GF-D8 (cell line): ENCODE measurements at regions not wholly inside any gene's neighbourhood (a gene's known extent, or its start where the extent isn't known, plus 50 kb on each side); places are given as distances from the start of the nearest gene placed in this dataset.

Source experiments
- DNase-seq: peaks from one replicate; lab custom pipeline; 2025; lab: John Stamatoyannopoulos, UW

DNA sequence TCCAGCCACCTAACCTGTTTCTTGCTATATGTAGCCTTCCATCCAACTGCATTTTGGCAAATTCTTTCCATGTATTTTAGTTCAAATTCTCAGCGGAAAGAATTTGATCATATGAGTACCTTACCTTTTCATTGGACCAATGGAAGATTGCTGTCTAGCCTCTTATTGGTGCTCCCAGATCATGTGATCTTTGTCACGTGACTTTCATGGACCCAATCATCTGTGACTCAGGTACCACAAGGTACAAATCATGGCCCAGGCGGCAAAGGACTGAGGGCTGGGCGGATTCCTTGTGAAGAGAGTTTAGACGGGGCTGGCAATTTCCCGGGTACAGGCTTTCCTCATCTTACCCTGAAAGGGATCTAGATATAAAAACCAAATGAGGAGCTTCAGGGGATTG is 85.9 kb upstream of the TBX20 start:
- DNase-seq = no peak

DNA sequence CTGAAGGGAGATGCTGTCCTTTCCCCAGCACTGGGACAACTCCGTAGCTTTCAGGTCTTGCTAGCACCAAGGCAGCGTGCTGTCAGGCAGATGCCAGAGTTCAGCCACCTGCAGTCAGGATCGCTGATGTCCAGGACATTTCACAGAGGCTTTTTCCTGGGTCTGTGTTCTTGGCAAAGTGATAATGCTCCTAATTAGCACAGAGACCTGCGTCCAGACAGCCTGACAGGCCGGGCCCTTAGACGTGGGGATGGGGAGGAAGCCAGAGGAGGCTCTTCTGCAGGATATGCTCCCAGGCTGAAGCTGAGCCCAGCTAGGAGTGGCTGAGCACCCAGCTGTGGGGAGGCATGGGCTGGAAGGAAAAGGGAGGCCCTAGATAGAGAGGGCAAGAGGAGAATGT is 82.5 kb upstream of the TBX20 start:
- no peak for DNase-seq

DNA sequence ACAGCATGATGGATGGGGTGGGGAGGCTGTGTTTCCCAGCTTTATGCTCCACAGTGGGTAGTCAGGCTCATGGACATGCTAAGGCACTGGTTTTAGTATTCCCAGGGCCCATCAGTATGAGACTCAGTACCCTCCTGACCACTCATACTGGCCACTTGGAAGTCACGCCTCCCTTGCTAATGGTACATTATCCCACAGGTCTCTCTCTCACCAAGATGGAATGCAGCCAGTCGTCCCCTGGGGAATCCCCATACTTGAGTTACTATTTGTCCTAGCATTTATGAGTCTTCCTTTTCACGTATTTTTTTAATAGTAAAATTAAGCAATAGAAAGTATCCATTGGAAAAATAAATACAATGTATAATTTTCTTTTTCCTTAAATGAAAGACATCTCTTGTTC is 80.6 kb upstream of the TBX20 start:
- DNase-seq = no peak

DNA sequence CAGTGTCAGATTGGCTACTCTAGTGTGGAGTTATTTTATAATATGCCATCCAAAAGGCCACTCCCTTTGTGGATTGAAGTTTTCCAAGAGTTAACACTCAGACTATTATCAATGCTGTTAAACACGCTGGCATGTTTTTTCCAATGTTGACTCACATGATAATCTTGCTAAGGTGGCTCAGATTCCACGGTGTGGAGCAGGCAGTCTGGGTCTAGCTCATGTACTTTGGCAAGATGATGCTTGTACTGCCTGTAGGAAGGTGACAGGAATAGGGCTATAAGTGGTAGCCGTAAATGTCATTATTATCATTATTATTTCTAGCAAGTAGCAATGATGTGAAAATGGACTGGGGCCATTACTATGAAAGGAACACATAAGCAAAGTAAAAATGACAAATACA is 79.4 kb upstream of the TBX20 start:
- no peak for DNase-seq

DNA sequence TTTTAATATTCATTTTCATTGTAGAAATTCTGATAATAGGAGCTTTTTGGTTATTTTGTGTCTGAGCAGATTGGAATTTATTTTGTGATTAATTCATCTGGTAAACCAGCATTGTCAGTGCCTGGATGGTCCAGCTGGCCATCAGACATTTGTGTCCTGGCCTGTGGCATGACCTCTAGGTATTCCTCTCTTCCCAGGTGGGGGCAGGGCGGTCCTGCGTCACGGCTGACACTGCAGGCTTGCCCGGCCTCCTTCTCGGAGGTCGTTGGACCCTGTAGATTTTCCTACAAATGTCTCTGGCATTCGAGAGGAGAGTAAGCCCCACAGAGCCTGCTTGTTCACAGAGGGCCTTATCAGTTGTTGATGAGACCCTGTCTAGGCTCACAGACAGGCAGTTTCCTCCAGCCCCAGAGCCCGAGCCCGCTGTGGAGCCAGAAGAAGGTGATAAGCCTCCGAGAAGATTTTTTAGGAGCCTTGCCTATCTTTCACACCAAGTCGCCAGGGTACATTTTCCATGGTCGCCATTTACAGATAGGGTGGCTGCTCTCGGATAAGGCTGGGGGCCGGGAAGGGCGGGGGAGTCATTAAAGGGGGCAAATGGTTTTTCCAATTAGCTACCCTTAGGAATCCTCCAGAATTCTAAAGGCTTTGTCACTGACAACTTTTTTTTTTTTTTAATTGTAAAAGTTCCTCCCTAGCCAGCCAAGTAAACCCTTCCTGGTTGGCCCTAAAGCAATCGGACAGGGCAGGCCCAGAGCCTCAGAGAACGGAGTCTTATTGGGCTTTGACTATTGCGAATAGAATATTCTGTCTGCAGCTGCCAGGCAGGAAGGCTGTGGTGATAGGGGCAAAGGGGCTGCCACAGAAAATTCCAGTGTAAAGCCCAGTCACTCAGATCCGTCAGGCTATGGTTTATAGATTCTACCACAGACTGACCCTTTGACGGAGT is 78.1 kb upstream of the TBX20 start:
- DNase-seq = no peak

DNA sequence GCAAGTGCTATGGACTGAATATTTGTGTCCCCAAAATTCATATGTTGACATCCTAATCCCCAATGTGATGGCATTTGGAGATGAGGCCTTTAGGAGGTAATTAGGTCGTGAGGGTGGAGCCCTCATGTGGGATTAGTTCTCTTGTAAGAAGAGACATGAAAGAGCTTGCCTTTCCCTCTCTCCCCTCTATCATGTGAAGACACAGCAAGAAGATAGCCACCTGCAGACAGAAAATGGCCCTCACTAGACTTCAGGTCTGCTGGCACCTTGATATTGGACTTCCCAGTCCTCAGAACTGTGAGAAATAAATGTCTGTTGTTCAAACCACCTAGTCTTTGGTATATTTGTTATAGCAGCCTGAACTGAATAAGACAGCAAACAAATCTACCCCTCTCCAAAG is 75.1 kb upstream of the TBX20 start:
- no peak for DNase-seq

DNA sequence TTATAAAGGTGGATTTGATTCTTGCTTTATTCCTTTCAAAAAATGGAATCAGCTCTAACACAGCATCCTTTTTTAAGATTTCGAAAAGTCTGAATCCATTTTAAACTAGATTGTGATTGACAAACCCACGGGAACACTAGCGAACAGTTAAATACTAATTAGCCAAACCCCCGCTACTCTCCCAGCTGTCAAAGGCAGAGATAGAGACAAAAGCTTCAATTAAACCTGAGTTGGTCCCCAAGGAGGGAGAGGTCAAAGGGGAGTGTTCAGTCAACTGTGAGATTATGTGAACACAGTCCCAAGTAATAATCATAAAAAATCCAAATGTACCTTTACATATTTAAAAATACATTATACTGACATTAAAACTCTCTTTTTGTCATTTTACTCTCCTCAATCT is 65.7 kb upstream of the TBX20 start:
- DNase-seq = no peak

DNA sequence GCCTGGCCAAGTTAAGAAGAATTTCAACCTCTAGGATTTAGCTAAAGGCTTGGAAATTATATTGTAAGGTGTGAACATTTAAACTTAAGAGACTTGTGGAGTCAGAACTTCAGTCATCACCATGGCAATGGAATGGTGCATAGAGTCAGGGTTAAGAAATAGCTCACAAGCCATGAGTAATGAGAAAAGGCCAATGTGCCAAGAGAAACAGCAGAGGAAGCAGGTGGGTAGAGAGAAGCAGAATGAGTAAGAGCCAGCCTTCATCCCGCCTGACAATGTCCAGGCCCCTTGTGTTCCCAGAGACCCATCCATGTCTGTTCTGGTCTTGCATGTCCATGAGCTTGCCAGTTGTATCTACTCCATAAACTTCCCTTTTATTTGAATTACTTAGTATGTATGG is 62.6 kb upstream of the TBX20 start:
- no peak for DNase-seq

DNA sequence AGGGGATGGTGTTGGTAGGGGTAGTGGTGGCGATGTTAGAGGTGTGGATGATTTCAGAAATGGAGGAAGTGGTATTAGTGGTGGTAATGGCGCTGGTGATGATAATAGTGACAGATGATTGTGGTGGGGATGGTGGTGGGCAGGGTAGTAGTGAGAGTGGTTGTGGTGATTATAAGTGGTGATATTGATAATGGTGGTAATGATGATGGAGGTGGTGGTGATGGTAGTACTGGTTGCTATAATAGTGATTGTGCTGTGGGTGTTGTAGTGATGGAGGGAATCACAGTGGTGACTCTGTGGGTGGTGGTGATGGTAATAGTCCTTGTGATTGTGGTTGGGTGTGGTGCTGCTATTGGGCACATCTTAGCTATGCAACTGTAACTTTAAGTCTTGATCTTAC is 61.6 kb upstream of the TBX20 start:
- DNase-seq = no peak

DNA sequence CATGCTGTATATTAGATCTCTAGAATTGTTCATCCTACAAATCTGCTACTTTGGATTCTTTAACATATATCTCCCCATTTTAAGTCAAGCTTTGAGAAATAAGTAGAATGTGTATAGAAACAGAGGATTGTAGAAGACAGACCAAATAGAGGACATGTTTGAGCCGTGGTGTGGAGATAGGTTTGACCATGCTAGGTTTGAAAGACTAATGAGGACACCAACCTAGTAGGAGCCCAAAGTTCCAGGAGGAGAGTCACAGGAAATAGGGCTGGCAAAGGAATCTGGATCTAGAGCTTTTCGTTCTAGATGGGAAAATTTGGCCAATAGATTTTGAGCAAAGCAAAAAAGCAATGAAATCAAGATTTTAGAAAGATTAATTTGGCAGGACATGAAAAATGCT is 60.5 kb upstream of the TBX20 start:
- DNase-seq = no peak

DNA sequence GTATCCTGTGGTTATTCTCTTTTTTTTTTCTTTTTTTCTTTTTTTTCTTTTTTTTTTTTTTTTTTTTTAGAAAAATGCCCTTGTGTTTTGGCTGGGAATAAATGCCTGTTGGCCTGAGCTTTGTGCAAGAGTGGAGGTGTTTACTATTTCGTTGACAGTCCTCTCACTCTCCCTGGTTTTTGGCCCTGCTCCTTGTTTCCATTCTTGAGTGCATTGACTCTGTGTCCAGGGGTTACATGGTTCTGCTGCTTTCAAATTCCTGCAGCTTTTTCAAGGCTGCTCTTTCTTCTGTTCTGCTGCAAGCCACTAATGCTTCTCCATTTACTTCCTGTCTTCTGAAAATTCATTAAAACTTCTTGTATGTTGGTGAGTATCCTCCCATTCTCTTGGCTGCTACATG is 59.7 kb upstream of the TBX20 start:
- no peak for DNase-seq
